Kidney epithelial cell (primary cell): ENCODE measurements at regions not wholly inside any gene's neighbourhood (a gene's known extent, or its start where the extent isn't known, plus 50 kb on each side); places are given as distances from the start of the nearest gene placed in this dataset.
"Not testable (repeated sequence)": the region's sequence is repeated elsewhere in the genome, so short reads cannot be mapped to it uniquely, and the experiment has no call there.

Source experiments
- DNase-seq: peaks from one replicate; pipeline ENCODE4 v3.0.0-alpha.2; 2010; ENCODE audit warnings: low read depth
- H3K27me3 ChIP-seq: 2 replicates; pipeline ENCODE4 v1.6.0; 2011; ENCODE audit warnings: low read length; ENCODE audit not compliant: control insufficient read depth, insufficient read depth
- H3K36me3 ChIP-seq: 2 replicates; pipeline ENCODE4 v1.5.1; 2011; ENCODE audit warnings: low read length; ENCODE audit not compliant: control insufficient read depth, insufficient read depth
- H3K4me3 ChIP-seq: 2 replicates; pipeline ENCODE4 v1.5.1; 2011; ENCODE audit warnings: low read depth, mild to moderate bottlenecking, control low read depth, low read length
- TF ChIP-seq, protein P1 (sequence below): IDR thresholded peaks from 2 replicates; pipeline ENCODE4 v1.5.1; 2011; ENCODE audit warnings: mild to moderate bottlenecking, moderate library complexity, low read length, control low read depth, inconsistent platforms; ENCODE audit not compliant: insufficient read depth, poor library complexity, severe bottlenecking

DNA sequence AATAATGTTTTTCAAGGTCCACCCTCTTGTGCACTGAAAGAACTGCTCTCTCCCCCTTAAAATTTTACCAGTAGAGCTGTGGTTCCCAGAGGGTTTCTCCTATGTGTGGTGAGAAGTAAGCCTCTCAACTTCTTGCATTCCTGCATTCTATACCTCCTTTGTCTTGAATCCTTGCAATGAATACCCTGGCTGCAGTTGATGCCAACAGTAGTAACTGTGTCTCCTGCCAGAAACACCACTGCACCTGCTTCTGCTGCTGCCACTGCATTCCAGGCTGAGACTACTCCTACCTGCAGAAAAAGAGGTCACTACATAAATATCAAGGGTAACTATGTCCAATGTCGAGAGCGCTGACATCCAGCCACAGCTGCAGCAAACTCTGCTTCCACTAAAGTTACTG, 203.7 kb downstream of the TMEM167A start:
- H3K27me3 ChIP-seq, result no peaks in the 10 kb centered on the region
- TF ChIP-seq, protein P1, sequence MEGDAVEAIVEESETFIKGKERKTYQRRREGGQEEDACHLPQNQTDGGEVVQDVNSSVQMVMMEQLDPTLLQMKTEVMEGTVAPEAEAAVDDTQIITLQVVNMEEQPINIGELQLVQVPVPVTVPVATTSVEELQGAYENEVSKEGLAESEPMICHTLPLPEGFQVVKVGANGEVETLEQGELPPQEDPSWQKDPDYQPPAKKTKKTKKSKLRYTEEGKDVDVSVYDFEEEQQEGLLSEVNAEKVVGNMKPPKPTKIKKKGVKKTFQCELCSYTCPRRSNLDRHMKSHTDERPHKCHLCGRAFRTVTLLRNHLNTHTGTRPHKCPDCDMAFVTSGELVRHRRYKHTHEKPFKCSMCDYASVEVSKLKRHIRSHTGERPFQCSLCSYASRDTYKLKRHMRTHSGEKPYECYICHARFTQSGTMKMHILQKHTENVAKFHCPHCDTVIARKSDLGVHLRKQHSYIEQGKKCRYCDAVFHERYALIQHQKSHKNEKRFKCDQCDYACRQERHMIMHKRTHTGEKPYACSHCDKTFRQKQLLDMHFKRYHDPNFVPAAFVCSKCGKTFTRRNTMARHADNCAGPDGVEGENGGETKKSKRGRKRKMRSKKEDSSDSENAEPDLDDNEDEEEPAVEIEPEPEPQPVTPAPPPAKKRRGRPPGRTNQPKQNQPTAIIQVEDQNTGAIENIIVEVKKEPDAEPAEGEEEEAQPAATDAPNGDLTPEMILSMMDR, result no peak
- no peak for DNase-seq
- no peaks in the 10 kb centered on the region for H3K36me3 ChIP-seq
- no peak overlapping the region for H3K4me3 ChIP-seq

DNA sequence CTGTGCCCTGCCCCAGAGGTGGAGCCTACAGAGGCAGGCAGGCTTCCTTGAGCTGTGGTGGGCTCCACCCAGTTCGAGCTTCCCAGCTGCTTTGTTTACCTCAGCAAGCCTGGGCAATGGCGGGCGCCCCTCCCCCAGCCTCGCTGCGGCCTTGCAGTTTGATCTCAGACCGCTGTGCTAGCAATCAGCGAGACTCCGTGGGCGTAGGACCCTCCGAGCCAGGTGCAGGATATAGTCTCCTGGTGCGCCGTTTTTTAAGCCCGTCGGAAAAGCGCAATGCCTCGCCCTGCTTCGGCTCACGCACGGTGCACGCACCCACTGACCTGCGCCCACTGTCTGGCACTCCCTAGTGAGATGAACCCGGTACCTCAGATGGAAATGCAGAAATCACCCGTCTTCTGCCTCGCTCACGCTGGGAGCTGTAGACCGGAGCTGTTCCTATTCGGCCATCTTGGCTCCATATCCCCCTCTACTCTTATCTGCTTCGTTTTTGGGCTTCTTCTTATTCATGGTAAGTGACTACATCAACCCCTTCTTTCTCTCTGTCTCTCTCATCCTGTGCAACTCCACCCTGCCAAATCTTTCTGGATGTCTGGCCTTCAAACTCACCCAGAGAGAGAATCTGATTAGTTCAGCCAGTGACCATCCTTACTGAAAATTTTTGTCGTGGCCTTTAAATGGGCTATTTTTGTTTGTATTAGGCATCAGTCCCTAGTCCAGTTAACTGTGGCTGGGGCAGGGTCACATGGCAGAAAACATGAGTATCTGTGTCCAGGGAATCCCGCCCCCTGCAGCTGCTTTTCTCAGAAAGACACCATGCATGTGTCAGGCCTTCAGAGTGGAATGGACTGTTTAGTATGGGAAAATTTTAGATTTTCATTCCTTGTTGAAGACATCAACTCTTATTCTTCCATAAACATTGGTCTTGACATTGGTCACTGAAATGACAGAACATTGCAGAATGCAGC, 204.6 kb downstream of the TMEM167A start:
- not testable (repeated sequence) for H3K27me3 ChIP-seq, H3K4me3 ChIP-seq, H3K36me3 ChIP-seq, DNase-seq

DNA sequence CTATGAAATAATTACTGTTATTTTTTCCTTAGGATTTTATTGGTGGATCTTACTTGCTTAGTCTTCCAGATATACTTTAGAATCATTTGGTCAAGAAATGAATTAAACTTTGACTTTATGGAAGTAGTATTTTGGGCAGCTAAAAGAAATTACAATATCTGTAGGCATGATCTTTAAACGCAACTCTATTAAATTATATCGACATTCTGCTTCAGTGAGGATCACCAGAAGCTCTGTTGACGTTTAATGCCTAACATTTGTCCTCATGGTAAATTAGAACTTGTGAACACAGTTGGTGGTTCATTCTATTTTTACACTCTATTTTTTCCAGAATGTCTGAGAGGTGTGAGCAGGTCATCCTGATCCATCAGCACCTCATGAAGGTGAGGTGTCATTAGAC, 211.6 kb downstream of the TMEM167A start:
- H3K27me3 ChIP-seq, result no peaks in the 10 kb centered on the region
- H3K36me3 ChIP-seq, result no peaks in the 10 kb centered on the region
- no peak overlapping the region for H3K4me3 ChIP-seq
- no peak for DNase-seq
- TF ChIP-seq, protein P1, result no peak

DNA sequence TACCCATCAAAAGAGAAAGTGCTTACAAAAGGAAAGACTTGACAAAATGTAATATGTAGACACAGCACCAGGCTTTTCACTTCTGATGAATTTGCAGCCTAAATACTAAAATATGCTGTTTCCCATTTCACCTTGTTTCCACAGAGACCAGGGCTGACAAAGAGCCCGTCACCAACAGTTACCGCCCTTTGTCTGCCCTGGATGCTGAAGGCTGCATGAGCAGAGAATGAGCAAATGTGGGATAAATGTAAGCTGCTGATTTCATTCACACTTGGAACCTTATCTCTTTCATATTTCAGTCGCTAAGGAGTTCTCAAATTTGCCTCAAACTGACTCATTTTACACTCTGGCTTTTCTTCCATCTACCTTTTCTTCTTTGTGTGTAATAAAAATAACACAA, 213.9 kb downstream of the TMEM167A start:
- H3K36me3 ChIP-seq, result no peaks in the 10 kb centered on the region
- DNase-seq, result no peak
- H3K4me3 ChIP-seq, result no peak overlapping the region
- TF ChIP-seq, protein P1, result no peak
- H3K27me3 ChIP-seq, result no peaks in the 10 kb centered on the region

DNA sequence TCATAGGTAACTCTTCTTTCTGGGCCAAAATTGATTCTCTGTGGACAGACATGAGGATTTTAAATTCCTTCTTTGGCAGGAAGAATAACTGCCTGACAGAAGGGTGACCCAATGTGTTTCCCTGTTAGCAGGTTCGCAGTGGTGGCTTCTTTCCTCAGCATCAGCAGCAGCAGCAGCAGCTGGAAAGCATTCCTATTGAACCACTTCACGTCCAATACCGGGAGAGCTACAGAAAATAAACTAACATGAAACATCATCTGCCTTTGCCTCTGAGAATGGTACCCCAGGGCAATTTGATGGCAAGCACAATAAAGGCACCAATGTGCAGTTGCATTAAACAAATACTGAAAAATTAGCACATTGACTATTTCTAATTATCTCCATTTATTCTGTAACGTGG, 214.5 kb downstream of the TMEM167A start:
- Histone ChIP-seq H3K36me3 (no peaks in the 10 kb centered on the region), H3K4me3 (no peak overlapping the region), H3K27me3 (no peaks in the 10 kb centered on the region)
- TF ChIP-seq, protein P1, result no peak
- DNase-seq, result no peak

DNA sequence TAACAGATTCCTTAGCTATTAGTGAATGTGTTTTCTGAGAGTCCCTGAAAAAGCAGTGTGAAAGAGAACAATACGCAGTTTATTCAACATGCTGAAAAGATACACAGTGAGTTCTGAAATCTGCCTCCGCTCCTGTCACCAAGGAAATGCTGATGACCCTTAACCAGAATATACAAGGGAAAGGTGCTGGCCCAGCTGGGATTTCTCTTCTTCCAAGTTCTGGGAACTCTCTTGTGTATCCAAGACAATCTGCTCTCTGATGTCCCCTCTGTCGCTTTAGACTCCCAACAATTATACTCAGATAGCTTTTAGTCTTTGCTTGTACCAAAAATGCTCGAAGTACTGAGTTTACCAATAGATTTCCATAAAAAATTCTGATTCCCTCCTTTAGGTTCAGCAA, 214.9 kb downstream of the TMEM167A start:
- Histone ChIP-seq H3K27me3 (no peaks in the 10 kb centered on the region), H3K36me3 (no peaks in the 10 kb centered on the region), H3K4me3 (no peak overlapping the region)
- no peak for DNase-seq
- TF ChIP-seq, protein P1, result no peak
